NCI-H526 (cell line): ENCODE measurements at regions not wholly inside any gene's neighbourhood (a gene's known extent, or its start where the extent isn't known, plus 50 kb on each side); places are given as distances from the start of the nearest gene placed in this dataset.
A peak's percentile ranks its signal among the peaks of the same experiment; 100 is the strongest.
"Not testable (repeated sequence)": the region's sequence is repeated elsewhere in the genome, so short reads cannot be mapped to it uniquely, and the experiment has no call there.

Experiments used
- DNase-seq, 2 experiments: peaks; one replicate each; lab custom pipeline; 2025; lab: John Stamatoyannopoulos, UW

DNA sequence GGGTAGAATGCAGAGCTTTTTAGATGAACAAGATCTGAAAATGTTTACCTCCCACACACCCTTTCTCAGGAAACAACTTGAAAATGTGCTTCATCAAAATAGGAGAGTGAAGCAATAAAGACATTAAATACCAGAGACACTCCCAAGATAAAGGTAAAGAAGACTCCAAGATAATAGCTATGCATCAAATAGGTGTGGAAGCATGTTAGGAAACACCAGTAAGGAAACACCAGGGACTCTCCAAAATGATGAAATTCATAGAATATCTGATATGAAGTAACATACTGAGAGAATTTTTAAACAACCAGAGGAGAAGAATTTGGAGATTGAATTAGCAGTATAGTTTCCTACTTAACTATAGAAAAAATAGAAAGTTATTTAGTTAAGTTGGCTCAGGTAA, 57.0 kb downstream of the OR10A6 start:
- no peak for DNase-seq

DNA sequence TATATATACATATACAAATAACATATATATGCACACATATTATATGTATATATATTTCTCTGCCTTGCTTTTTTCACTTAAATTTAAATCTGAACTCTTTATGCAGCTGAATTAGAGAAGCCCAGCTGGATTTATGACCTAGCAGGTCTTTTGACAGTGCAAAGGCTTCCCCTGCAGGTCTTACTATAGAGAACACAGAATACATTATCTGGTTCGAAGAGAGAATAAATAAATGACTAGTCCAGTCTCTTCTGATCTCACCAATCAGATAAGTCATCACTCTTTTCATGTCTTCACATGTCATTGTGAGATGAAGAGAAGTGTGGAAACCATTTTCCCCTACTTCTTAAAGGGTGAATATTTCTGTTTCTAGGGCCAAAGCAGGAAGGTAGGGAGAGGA, 58.2 kb downstream of the OR10A6 start:
- DNase-seq, result no peak

DNA sequence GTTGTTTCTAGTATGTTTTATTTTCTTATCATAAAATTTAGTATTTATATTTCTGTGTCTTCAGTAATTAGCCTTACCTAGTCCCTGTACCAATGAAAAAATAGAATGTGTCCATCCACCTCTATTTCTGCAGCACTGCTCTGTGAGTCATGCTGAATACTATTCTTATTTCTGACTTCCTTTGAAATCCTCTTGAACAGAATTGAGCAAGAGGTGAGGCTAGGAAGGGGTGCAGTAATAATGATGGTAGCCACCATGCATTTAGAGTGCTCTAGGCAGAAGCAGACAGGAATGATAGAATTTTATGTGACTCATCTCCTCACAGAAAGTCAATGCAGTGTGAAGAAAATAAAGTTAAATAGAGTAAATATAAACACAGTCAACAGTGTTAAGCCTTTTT, 60.0 kb downstream of the OR10A6 start:
- DNase-seq, result no peak

- no peak for DNase-seq
Measured at GRCh38 chr11:7869467-7869866, 61.6 kb downstream of the OR10A6 start.

GRCh38 chr11:7861292-7861691, 64.5 kb upstream of the OR5P2 start:
- peak in 1 of 2 experiments; percentile 8 for DNase-seq

GRCh38 chr11:7860844-7861243, 64.1 kb upstream of the OR5P2 start:
- not testable (repeated sequence) for DNase-seq

DNA sequence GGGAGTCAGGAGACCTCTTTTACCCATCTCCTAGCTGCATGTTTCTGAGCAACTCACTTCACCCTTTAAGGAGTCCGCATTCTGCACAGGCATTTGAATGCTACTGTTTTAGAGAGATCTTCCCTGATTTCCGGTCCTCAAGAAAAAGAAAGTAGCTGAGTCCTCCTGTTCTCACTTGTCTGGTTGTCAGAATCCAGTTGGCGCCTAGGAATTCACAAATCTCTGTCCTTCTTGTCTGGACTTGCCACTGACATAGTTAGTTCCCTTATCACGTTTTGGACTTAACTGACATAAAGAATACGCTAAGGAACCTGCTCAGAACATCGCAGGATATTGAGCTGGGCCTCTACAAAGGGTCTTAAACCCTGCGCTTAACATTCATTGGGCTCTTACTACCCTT, 61.3 kb upstream of the OR5P2 start:
- DNase-seq, result no peak

DNA sequence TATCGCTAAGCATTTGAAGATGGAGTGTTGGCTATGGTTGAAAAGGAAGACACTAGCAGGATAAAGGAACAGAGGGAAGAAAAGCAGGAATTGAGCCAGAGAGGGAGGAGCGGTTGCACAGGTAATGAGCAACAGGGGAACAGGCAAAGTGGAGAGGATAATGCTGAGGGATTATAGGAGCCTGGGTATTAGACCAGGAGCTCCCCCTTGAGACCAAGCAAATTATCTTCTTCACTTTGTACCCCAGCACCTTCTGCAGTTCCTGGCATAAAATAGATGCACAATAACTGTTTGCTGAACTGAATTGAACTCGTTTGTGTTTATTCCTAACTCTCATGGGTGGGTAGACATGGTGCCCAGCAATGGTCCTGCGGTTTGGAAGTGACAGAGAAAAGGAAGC, 54.6 kb upstream of the OR5P2 start:
- DNase-seq, result peak in 1 of 2 experiments; percentile 12

GRCh38 chr11:7849018-7849417, 52.3 kb upstream of the OR5P2 start:
- DNase-seq, result no peak
